VCaP (cell line): ENCODE measurements at regions not wholly inside any gene's neighbourhood (a gene's known extent, or its start where the extent isn't known, plus 50 kb on each side); places are given as distances from the start of the nearest gene placed in this dataset.
A peak's percentile ranks its signal among the peaks of the same experiment; 100 is the strongest.

Source experiments
- H3K27ac ChIP-seq: fragments of 450-650 bp; 2 replicates; pipeline ENCODE4 v1.5.1; 2017
- CTCF ChIP-seq: fragments of 450-650 bp; conservative IDR thresholded peaks from 2 replicates; pipeline ENCODE4 v1.5.1; 2017; ENCODE audit warnings: mild to moderate bottlenecking, moderate library complexity

- no peak overlapping the region for H3K27ac ChIP-seq
These were observed 255.6 kb downstream of the TBL1XR1 start for GRCh38 chr3:176941689-176942088.

GRCh38 chr3:176939022-176939817, 258.1 kb downstream of the TBL1XR1 start:
- TF ChIP-seq CTCF: peak; percentile 84
- no peak overlapping the region for H3K27ac ChIP-seq

More at GRCh38 chr3:176941689-176942088, 255.6 kb downstream of the TBL1XR1 start:
- TF ChIP-seq CTCF: no peak

GRCh38 chr3:176937994-176938393, 259.3 kb downstream of the TBL1XR1 start:
- no peak overlapping the region for H3K27ac ChIP-seq
- TF ChIP-seq CTCF: no peak

DNA sequence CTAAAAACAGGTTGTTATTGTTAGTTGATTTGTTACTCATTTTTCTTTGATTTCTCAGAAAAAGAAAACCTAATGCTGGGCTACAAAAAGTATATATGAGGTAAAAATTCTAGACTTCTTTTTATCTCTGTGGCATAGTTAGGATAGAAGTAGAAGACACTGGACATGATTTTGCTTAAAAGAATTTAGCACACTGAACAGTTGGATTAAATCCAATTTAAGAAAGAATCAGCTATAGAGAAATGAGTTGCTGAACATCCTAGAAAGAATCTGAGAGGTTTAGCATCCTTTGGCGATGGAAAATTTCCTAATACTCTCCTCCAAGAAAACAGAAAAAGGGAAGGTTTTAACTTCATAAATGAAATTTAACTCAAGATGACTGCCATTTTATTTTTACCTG, 259.7 kb downstream of the TBL1XR1 start:
- no peak overlapping the region for H3K27ac ChIP-seq
- TF ChIP-seq CTCF: no peak

DNA sequence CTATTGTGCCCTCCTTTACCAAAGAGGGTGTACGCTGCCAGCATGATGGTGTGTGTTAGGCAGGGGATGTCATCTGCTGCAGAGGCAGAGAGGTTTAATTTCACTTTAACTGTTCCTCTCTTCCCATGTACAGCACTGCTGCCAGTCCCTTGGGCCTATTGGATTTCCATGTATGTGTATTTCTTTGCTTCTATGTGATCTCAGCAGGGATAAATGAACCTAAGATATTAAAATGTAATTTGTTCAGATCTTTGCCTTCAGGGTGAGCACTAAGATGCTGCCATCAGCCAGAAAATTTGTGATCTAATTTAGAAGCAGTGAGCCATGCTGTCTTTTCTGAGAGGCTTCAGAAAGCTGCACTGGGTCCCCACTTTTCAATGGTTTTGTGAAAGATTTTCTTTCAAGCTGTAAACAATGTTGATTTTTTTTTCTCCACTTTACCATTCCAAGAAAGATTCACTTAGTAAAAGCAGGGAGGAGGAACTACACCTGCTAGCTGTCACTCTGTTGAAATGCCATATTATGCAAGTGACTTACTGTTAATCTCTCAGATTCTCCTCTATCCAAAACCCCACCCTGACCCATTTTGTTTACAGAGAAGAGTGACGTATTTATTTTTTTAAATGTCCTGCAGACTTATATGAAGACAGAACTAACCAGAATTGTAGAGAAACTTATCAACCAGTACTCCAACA, 261.9 kb downstream of the TBL1XR1 start:
- no peak for TF ChIP-seq CTCF
- no peak overlapping the region for H3K27ac ChIP-seq

GRCh38 chr3:176934698-176935097, 262.6 kb downstream of the TBL1XR1 start:
- TF ChIP-seq CTCF: no peak
- no peak overlapping the region for H3K27ac ChIP-seq

DNA sequence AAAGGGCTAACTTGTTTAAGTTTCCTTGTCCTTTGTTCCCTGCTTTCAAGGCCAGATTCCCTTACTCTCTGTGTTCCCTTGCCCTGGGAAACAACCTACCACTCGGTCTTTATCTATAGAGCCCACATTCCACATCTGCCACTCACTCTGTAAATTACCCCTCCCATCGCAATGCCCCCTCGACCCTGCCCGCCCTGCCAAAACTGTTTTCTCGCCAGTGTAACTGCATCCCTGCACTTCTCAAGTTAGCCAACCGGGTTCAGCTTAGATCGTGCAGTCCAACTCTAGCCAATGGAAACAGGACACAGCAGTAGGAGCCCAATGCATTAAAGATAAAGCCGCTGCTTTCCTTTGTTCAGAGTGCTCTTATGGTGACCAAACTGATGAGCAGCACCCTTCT, 263.6 kb downstream of the TBL1XR1 start:
- no peak overlapping the region for H3K27ac ChIP-seq
- no peak for TF ChIP-seq CTCF
